Thoracic aorta (tissue), 2 donors: ENCODE measurements at regions not wholly inside any gene's neighbourhood (a gene's known extent, or its start where the extent isn't known, plus 50 kb on each side); places are given as distances from the start of the nearest gene placed in this dataset.
"Not testable (repeated sequence)": the region's sequence is repeated elsewhere in the genome, so short reads cannot be mapped to it uniquely, and the experiment has no call there.

Experiments used
- ATAC-seq: fragments of 150-250 bp; one replicate; pipeline ENCODE4 v1.8.0; 2017; ENCODE audit warnings: low read depth; ENCODE audit not compliant: insufficient number of reproducible peaks, low FRiP score
- DNase-seq: peaks from one replicate; pipeline ENCODE4 v3.0.0-alpha.2; 2020; ENCODE audit warnings: low spot score
- H3K27ac ChIP-seq, 2 donors: fragments of 200-600 bp; sonication (generic); 1 replicate in 1 of 2; 2 replicates in 1 of 2; pipeline ENCODE4 v1.5.1; 2016; ENCODE audit warnings: mild to moderate bottlenecking in 2 of 2, moderate library complexity in 2 of 2
- H3K27me3 ChIP-seq: fragments of 200-600 bp; sonication (generic); replicated peaks from 2 replicates; pipeline ENCODE4 v1.6.0; 2016; ENCODE audit warnings: mild to moderate bottlenecking; ENCODE audit not compliant: insufficient read depth
- H3K36me3 ChIP-seq: fragments of 200-600 bp; sonication (generic); one replicate; pipeline ENCODE4 v1.5.1; 2016
- H3K4me1 ChIP-seq, 2 donors: fragments of 200-600 bp; sonication (generic); 1 replicate in 1 of 2; 2 replicates in 1 of 2; pipeline versions ENCODE4 v1.5.1 to v1.6.0; 2016; ENCODE audit warnings: low read depth in 2 of 2, mild to moderate bottlenecking in 1 of 2; ENCODE audit not compliant: control insufficient read depth in 1 of 2
- H3K4me3 ChIP-seq: fragments of 200-600 bp; sonication (generic); 2 replicates; pipeline ENCODE4 v1.5.1; 2016; ENCODE audit warnings: mild to moderate bottlenecking
- H3K9me3 ChIP-seq: fragments of 200-600 bp; sonication (generic); 2 replicates; pipeline ENCODE4 v1.5.1; 2016
- TF ChIP-seq, protein P1 (sequence below): fragments of 200-600 bp; sonication (generic); IDR thresholded peaks from one replicate; pipeline ENCODE4 v1.5.1; 2019; ENCODE audit warnings: antibody characterized with exemption

DNA sequence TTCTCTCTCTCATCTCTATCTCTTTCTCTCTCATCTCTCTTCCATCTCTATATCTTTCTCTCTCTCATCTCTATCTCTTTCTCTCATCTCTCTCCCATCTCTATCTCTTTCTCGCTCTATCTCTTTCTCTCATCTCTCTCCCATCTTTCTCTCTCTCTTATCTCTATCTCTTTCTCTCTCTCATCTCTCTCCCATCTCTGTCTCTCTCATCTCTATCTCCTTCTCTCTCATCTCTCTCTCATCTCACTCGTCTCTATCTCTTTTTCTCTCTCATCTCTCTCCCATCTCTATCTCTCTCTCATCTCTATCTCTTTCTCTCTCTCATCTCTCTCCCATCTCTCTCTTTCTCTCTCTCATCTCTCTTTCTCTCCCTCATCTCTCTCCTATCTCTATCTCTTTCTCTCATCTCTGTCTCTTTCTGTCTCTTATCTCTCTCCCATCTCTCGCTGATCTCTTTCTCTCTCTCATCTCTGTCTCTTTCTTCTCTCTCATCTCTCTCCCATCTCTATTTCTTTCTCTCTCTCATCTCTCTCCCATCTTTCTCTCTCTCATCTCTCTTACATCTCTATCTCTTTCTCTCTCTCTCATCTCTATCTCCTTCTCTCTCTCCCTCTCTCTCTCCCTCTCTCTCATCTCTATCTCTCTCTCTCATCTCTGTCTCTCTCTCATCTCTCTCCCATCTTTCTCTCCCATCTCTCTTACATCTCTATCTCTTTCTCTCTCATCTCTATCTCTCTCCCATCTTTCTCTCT lies 388.7 kb downstream of the NPHP4 start:
- no peak for ATAC-seq
- Histone ChIP-seq H3K4me3 (no peak overlapping the region), H3K27me3 (no peaks in the 10 kb centered on the region)

DNA sequence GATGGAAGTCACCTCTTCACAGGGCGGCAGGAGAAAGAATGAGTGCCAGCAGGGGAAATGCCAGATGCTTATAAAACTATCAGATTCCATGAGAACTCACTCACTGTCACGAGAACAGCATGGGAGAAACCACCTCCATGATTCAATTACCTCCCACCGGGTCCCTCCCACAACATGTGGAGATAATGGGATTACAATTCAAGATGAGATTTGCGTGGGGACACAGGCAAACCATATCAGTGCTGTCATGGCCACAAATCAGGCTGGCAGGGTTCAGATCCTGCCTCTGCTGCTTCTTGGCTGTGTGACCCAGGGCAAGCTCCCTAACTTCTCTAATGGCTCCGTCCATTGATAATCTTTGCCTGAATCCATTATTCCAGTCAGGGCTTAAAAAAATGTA lies 389.5 kb downstream of the NPHP4 start:
- H3K4me3 ChIP-seq, H3K27ac ChIP-seq, DNase-seq, H3K27me3 ChIP-seq, H3K4me1 ChIP-seq, ATAC-seq, H3K9me3 ChIP-seq, H3K36me3 ChIP-seq: not testable (repeated sequence)

More for the DNA sequence above, 388.7 kb downstream of the NPHP4 start:
- DNase-seq = no peak
- H3K27ac ChIP-seq = no peak overlapping the region
- no peaks in the 10 kb centered on the region for H3K4me1 ChIP-seq
- no peaks in the 10 kb centered on the region for H3K9me3 ChIP-seq
- TF ChIP-seq, protein P1, sequence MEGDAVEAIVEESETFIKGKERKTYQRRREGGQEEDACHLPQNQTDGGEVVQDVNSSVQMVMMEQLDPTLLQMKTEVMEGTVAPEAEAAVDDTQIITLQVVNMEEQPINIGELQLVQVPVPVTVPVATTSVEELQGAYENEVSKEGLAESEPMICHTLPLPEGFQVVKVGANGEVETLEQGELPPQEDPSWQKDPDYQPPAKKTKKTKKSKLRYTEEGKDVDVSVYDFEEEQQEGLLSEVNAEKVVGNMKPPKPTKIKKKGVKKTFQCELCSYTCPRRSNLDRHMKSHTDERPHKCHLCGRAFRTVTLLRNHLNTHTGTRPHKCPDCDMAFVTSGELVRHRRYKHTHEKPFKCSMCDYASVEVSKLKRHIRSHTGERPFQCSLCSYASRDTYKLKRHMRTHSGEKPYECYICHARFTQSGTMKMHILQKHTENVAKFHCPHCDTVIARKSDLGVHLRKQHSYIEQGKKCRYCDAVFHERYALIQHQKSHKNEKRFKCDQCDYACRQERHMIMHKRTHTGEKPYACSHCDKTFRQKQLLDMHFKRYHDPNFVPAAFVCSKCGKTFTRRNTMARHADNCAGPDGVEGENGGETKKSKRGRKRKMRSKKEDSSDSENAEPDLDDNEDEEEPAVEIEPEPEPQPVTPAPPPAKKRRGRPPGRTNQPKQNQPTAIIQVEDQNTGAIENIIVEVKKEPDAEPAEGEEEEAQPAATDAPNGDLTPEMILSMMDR = no peak
- H3K36me3 ChIP-seq = no peaks in the 10 kb centered on the region

DNA sequence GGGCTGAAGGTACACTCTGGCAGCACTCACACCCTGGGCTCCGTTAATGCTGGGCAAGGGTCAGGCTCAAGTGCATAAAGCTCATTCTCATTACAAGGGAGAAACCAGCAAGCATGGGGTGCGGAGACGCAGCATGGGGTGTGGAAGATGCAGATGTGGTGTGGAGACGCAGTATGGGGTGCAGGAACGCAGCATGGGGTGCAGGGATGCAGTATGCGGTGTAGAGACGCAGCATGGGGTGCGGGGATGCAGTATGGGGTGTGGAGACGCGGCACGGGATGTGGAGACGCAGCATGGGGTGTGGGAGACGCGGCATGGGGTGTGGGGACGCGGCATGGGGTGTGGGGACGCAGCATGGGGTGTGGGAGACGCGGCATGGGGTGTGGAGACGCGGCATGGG lies 390.7 kb downstream of the NPHP4 start:
- H3K9me3 ChIP-seq = no peaks in the 10 kb centered on the region
- ATAC-seq (no peak), DNase-seq (no peak)
- no peaks in the 10 kb centered on the region for H3K27me3 ChIP-seq
- H3K4me1 ChIP-seq = no peaks in the 10 kb centered on the region
- no peak overlapping the region for H3K4me3 ChIP-seq
- H3K27ac ChIP-seq = no peak overlapping the region
- TF ChIP-seq, protein P1 = no peak
- H3K36me3 ChIP-seq = no peaks in the 10 kb centered on the region

DNA sequence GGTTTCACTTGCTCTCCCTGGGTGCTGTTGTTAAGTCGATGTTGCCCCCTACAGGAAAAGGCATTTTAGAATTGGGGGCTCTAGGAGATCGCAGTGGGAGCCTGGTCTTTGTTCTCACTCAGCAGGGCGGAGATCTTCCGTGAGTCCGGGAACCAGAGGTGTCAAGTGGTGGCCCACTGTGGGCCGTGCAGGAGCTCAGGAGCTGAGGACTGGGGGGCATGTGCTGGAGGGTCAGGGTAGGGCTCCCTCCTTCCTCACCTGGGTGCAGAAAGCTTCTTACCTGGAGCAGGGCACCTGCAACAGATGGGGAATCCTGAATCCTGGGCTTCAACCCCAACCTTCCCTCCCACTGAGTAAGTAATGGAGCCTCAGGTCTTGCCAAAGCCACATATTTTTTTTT lies 392.7 kb downstream of the NPHP4 start:
- DNase-seq = no peak
- TF ChIP-seq, protein P1 = no peak
- H3K27ac ChIP-seq = no peak overlapping the region

DNA sequence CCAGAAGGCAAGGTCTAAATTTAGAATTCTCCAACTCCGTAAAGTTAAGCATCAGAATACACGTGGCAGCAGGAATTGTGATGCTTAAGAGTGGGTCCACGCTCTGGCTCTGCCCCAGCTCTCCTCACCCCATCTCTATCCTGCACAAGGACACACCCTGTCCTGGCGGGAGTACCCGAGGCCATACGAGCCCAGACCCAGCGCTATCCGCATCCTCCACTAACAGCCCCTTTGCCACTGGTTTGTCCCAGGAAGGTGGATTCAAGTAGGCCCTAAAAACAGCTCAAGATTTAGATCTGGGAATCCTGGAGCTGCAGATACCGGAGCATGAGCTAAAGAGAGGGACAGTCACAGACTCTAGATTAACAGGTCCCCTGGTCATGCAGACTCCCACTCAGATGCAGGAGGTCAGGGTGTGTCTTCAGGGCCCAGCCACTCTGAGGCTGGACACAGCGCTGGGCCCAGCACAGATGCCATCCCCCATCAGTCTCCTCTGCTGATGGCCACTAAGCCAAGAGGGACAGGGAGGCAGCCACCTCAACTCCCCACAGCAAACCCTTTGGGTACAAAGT lies 393.3 kb downstream of the NPHP4 start:
- Histone ChIP-seq H3K27me3 (no peaks in the 10 kb centered on the region), H3K4me1 (no peaks in the 10 kb centered on the region), H3K27ac (no peak overlapping the region), H3K9me3 (no peaks in the 10 kb centered on the region), H3K36me3 (no peaks in the 10 kb centered on the region), H3K4me3 (no peak overlapping the region)
- no peak for DNase-seq
- TF ChIP-seq, protein P1 = no peak
- no peak for ATAC-seq

More for the DNA sequence above, 392.7 kb downstream of the NPHP4 start:
- ATAC-seq = no peak
- Histone ChIP-seq H3K36me3 (no peaks in the 10 kb centered on the region), H3K27me3 (no peaks in the 10 kb centered on the region), H3K4me1 (no peaks in the 10 kb centered on the region), H3K4me3 (no peak overlapping the region), H3K9me3 (no peaks in the 10 kb centered on the region)
